IMR-90 (cell line): ENCODE measurements at regions not wholly inside any gene's neighbourhood (a gene's known extent, or its start where the extent isn't known, plus 50 kb on each side); places are given as distances from the start of the nearest gene placed in this dataset.

Source experiments
- BHLHE40 ChIP-seq: fragments of 150-350 bp; IDR thresholded peaks from 2 replicates; pipeline ENCODE4 v1.6.1; 2016; ENCODE audit warnings: mild to moderate bottlenecking, low read depth, low read length
- CEBPB ChIP-seq: IDR thresholded peaks from 2 replicates; pipeline ENCODE4 v1.6.1; 2012; ENCODE audit warnings: low read depth, low read length, improper control_type of control experiment
- CHD1 ChIP-seq: IDR thresholded peaks from 2 replicates; pipeline ENCODE4 v1.6.1; 2012; ENCODE audit warnings: low read depth, low read length, improper control_type of control experiment
- CTCF ChIP-seq: conservative IDR thresholded peaks from 2 replicates; pipeline ENCODE4 v1.5.1; 2012; ENCODE audit warnings: mild to moderate bottlenecking, low read depth, low read length, improper control_type of control experiment
- ELK1 ChIP-seq: fragments of 150-350 bp; IDR thresholded peaks from 2 replicates; pipeline ENCODE4 v1.6.1; 2016; ENCODE audit warnings: low read depth, mild to moderate bottlenecking, low read length, moderate library complexity, borderline replicate concordance
- FOS ChIP-seq: fragments of 150-350 bp; IDR thresholded peaks from 2 replicates; pipeline ENCODE4 v1.6.1; 2016; ENCODE audit warnings: low read depth, low read length
- MAFK ChIP-seq: IDR thresholded peaks from 2 replicates; pipeline ENCODE4 v1.6.1; 2012; ENCODE audit warnings: low read depth, low read length, improper control_type of control experiment
- MXI1 ChIP-seq: IDR thresholded peaks from 2 replicates; pipeline ENCODE4 v1.6.1; 2012; ENCODE audit warnings: low read depth, mild to moderate bottlenecking, low read length, moderate library complexity, borderline replicate concordance
- NFE2L2 ChIP-seq: fragments of 150-350 bp; IDR thresholded peaks from 2 replicates; pipeline ENCODE4 v1.6.1; 2016; ENCODE audit warnings: low read depth, mild to moderate bottlenecking, low read length
- POLR2A ChIP-seq: IDR thresholded peaks from 2 replicates; pipeline ENCODE4 v1.6.1; 2012; ENCODE audit warnings: mild to moderate bottlenecking, low read depth, low read length
- RAD21 ChIP-seq: IDR thresholded peaks from 2 replicates; pipeline ENCODE4 v1.6.1; 2012; ENCODE audit warnings: low read length, improper control_type of control experiment
- RFX5 ChIP-seq: IDR thresholded peaks from 2 replicates; pipeline ENCODE4 v1.8.0; 2012; ENCODE audit warnings: low read depth, mild to moderate bottlenecking, low read length, moderate library complexity
- SMC3 ChIP-seq: fragments of 150-350 bp; IDR thresholded peaks from 2 replicates; pipeline ENCODE4 v1.6.1; 2016; ENCODE audit warnings: low read depth, mild to moderate bottlenecking, antibody characterized with exemption, low read length, moderate library complexity
- USF2 ChIP-seq: fragments of 150-350 bp; IDR thresholded peaks from 2 replicates; pipeline ENCODE4 v1.6.1; 2017; ENCODE audit warnings: mild to moderate bottlenecking, antibody characterized with exemption, low read length, low read depth

GRCh38 chr3:73952781-73953180 lies 328.0 kb upstream of the PDZRN3 start:
- TF ChIP-seq CTCF (no peak), POLR2A (no peak), MXI1 (no peak), USF2 (no peak), FOS (no peak), CHD1 (no peak), NFE2L2 (no peak), RAD21 (no peak), ELK1 (no peak), RFX5 (no peak), SMC3 (no peak), BHLHE40 (no peak), CEBPB (no peak), MAFK (no peak)
